Ecto neural progenitor cell (in vitro differentiated cells): ENCODE measurements at regions not wholly inside any gene's neighbourhood (a gene's known extent, or its start where the extent isn't known, plus 50 kb on each side); places are given as distances from the start of the nearest gene placed in this dataset.

Experiments used
- DNase-seq: peaks from one replicate; pipeline ENCODE4 v3.0.0-alpha.2; 2018; ENCODE audit warnings: low spot score

- no peak for DNase-seq
Measured at GRCh38 chr16:85457366-85457765, 155.8 kb upstream of the GSE1 start.

GRCh38 chr16:85458968-85459367, 154.2 kb upstream of the GSE1 start:
- DNase-seq = no peak

- no peak for DNase-seq
Measured at GRCh38 chr16:85459529-85460251, 153.4 kb upstream of the GSE1 start.

DNA sequence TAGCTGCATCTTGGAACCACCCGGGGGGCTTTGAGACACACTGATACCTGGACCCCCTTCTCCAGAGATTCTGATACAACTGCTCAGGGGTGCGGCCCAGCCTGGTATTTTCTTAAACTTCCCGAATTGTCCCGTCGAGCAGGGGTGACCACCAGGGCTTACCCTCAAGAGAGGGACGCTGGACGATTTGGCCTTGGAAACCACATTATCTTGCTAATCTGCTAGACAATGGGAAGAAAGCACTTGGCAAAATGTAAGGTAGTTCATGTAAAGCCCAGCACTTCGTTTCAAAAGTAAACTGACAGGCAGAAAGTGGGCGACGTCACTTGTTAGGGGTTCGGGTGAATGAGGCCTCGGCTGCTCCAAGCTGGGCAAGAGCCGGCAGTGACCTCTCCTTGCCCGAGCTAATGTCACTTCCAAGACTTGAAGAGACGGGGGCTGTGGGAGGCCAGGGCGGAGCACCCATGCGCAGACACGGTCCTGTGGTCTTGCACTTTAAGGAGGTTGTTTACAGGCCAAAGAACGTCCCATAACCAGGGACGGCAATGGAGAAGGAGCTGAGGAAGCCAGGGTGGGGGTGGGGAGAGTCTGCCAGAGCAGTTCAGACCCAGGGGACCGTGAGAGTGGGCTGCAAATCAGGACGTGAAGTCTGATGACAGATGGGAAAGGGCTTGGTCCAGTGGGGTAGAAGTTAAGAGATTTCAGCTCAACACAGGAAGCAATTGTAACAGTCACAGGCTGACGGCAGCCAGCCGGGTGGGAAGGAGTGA, 152.7 kb upstream of the GSE1 start:
- no peak for DNase-seq

GRCh38 chr16:85461022-85461813, 151.9 kb upstream of the GSE1 start:
- no peak for DNase-seq

DNA sequence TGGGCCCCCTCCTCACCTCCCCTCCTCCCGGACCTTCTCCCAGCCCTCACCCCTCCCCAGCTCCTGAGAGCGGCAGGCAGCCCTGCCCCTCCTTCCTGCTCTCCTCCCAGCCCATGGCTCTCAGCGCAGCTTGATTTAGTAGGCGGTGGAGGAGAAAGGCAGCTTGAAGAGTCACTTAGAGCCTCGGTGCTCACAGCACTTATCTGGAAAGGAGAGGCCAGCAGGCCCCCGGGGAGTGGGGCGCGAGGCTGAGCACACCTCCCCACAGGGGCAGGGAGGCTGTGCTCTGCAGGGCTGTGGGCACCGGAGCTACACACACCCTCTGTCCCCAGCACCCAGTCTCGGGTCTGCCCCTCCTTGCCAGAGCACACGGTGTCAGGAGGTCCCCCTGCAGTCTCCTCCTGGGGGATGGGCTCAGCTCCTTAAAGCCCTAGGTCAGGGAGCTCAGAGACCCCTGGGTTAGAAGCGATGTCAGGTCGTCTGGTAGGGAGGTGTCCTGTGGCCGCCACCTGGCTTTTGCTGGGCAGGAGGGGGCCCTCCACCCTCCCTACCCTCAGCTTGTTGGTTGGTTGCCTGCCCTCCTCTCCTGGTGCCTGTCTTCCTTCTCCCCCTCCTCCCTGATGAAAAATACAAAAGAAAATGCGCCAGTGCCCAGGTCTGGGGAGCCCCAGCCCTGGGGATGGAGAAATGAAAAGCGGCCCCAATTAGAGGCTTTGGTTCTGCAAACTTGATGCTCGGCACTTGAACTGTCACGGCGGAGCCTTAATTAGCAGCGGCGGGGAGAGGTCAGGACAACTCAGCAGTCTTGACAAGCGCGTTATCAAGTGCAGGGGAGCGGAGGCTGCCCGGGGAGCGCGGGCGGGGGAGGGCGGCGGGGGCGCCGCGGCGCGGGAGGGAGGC, 151.1 kb upstream of the GSE1 start:
- DNase-seq = peak; percentile 86

DNA sequence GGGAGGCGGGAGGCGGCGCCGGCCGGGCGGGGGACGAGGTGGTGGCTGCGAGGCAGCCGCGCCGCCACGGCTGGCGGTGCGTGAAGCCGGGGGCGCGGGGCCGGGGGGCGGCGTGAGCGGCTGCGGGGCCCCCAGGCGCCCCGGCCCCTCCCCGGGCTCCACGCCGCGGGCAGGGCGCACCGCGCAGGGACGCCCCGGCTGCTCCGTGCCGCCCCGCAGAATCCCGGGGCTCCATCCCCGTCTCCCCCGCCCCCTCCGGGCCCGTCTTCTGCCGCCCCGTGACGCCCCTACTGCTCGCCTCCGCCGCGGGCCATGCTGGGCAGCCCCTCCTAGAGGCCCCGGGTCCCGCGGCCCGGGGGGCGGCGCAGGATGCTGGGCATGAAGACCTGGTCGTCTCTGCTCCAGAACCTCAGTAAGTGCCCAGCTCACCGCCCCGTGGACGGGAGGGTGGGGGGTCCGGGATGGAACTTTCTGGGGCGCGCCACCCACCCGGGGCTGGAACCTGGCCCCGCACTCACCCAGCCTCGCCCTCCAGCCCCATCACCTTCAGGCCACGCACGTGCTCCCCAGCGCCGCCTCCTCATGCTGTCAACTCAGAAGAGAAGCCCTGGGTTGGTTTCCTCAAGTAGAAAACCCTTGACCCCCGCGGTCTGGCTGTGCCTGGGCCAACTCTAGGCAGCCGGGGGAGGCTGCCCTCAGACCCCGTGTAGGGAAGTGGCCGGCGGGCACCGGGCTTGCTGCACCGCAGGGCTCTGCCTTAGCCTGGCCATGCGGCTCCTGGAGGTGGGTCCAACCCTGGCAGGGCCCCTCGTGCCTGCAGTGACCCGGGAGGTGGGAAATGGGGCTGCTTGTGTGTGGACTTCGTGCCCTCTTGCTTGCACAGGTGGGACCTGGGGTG, 150.2 kb upstream of the GSE1 start:
- no peak for DNase-seq

GRCh38 chr16:85463672-85464382, 149.3 kb upstream of the GSE1 start:
- DNase-seq = no peak

GRCh38 chr16:85464383-85465305, 148.5 kb upstream of the GSE1 start:
- no peak for DNase-seq

DNA sequence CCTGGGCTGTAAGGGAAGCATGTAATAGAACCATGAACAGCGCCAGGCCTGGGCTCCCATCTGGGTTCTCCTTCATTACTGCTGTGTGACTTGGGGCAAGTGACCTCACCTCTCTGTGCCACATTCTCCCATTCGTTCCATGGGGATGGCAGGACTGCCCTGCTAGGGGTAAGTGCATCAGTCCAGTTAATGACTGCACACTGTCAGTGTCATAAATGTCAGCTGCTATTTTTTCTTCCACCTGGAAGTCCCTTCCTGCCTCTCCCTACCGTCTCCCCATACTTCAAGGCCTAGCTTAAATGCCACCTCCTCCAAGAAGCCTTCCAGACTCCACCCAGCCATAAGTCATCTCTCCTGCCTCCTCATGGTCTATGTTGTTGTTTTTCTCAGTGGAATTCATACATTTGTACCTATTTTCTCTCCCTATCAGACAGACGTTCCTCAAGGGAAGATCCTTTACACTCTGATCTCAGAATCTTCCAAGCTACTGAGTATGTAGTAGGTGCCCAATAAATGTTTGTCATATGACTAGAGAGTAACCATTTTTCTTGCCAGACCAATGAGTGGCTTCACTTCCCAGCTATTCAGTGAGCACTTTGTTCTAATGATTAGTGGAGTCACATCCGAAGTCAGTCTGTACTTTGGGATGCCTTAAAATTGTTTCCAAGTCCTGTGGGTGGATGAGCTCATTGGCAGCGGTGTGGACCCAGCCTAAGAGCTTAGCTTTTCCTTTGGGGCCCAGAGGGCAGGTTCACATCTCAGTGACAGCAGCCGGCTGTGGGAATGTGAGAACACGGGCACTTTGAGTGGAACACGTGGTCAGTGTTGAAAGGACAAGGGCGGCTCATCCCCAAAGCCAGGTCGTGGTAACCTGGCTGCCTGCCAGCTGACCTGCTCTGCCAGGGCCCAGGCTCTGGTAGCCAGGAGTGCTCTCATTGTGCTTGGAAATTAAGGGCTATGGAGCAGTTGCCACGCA, 147.5 kb upstream of the GSE1 start:
- DNase-seq = no peak

GRCh38 chr16:85466304-85466700, 146.8 kb upstream of the GSE1 start:
- no peak for DNase-seq

DNA sequence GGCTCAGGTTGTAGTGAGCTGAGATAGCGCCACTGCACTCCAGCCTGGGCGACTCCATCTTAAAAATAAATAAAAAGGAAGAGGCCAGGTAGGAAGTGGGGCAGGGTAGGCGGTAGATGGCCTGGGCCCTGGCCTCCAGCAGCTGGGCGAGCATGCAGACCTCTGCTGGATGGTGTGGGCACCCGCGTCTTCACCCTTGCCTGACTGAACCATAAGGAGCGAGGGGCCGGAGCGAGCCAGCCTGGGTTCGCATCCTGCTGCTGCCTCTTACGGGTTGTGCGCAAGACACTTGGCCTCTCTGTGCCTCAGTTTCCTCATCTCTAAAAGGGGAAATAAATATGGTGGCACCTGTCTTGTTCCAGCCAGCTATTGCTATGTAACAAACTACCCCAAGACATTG, 146.1 kb upstream of the GSE1 start:
- no peak for DNase-seq

- DNase-seq = no peak
Measured at GRCh38 chr16:85469929-85470590, 143.1 kb upstream of the GSE1 start.

DNA sequence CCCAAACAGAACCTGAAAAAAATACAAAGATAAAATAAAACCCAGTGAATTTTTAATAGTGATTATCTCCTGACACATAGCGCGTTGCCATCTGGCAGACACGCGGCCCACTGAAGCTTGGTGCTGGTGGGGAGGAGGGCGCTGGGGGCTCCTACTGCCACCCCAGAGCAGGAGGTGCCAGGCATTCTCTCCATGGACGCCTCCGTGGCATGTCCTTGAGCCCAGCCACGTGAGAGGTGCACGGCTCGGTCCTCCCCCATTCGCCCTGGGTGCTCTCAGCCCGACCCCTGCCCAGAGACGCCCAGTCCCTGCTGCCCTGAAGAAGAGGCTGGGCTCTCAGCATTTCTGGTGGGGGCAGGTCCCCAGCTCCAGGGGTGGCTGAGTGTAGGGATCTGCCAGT, 142.2 kb upstream of the GSE1 start:
- no peak for DNase-seq

DNA sequence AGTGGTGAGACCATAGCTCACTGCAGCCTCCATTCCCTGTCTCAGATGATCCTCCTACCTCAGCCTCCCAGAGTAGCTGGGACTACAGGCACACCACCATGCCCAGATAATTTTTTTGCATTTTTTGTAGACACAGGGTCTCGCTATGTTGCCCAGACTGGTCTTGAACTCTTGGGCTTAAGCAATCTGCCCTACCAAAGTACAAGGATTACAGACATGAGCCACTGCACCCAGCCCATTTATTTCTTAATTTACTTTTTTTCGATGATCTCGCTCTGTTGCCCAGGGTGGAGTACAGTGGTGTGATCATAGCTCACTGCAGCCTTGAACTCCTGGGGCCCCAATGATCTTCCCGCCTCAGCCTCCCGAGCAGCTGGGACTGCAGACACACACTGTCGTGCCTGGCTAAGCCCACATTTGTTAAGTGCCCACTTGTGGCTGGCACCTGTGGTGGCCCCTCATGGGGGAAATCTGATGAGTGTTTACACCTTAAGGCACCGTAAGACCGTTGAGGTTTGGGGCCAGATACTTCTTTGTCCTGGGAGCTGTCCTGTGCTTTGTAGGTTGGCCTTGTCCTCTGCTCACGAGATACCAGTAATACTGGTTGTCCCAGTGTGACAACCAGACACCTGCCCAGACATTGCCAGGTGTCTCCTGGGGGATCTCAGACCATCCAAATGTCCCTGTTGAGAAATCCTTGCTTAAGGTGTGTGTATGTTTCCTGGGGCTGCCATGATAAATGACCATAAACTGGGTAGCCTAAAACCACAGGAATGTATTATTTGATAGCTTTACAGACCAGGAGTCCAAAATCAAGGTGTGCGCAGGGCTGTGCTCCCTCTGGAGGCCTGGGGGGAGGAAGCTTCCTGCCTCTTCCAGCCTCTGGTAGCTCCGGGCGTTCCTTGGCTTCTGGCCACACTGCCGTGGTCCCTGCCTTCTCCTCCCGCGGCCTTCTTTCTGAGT, 141.4 kb upstream of the GSE1 start:
- DNase-seq = no peak

DNA sequence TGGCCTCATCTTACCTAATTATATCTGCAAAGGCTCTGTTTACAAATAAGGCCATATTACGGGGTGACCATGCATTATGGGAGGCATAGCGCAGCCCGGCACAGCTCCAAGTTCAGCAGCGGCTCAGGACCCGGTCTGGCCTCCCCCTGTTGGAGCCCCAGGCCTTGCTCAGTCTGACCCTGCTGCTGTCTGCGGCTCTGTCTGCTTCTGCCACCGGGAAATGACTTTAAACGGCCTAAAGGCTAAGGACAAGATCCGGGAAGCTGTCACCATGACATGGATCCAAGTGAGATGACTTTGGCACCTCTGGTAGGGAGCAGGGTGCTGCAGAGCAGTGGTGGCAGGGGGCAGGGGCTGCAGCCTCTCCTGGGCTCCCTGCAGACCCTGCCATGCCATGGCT, 140.6 kb upstream of the GSE1 start:
- no peak for DNase-seq
